K562 (cell line): ENCODE measurements at regions not wholly inside any gene's neighbourhood (a gene's known extent, or its start where the extent isn't known, plus 50 kb on each side); places are given as distances from the start of the nearest gene placed in this dataset.

Experiments used
- ATAC-seq: fragments of 200-7000 bp; cut with Tn5 transposase; 3 replicates; pipeline ENCODE4 v1.9.1; 2020; ENCODE audit warnings: moderate library complexity
- BruUV-seq: library from RNA; stranded (reverse); fragments of 400-500 nt; replicated peaks from 2 replicates; lab custom pipeline; 2021; lab: Mats Ljungman, UMichigan
- CTCF ChIA-PET: fragments of 300-600 bp; formaldehyde crosslinking; extraction: SDS; loops from one replicate; lab custom pipeline; 2021; ENCODE audit warnings: low intra/inter-chr PET ratio; lab: Yijun Ruan, JAX
- POLR2A ChIA-PET: fragments of 300-600, 350-650 bp; sonication (Branson Sonifier 250); formaldehyde crosslinking; extraction: SDS; loops from one replicate; lab custom pipeline; 2021; ENCODE audit warnings: antibody characterized with exemption, inconsistent platforms; lab: Yijun Ruan, JAX
- DNase-seq, 4 experiments: peaks; one replicate each; pipeline versions ENCODE4 v3.0.0 to v3.0.0-alpha.2; 2011 to 2018; ENCODE audit warnings: low spot score in 3 of 4, mixed read lengths in 3 of 4; ENCODE audit errors: extremely low read depth in 1 of 4
- FAIRE-seq: peaks from 2 replicates; lab custom pipeline; 2011; peaks lifted over from hg19 to GRCh38; lab: Jason Lieb, UNC
- H2AFZ ChIP-seq: 2 replicates; pipeline ENCODE4 v1.6.0; 2011; ENCODE audit warnings: low read depth, low read length, control low read depth, inconsistent platforms
- H3K27ac ChIP-seq: fragments of 200-600 bp; 3 replicates; pipeline ENCODE4 v1.8.0; 2011; ENCODE audit warnings: low read depth, mild to moderate bottlenecking, control low read depth, inconsistent platforms, low read length, moderate library complexity, mixed read lengths; ENCODE audit errors: extremely low read depth
- H3K27me3 ChIP-seq, 2 experiments: fragments of 300-600 bp in 1 of 2; 2 replicates in 1 of 2; 3 replicates in 1 of 2; pipeline versions ENCODE4 v1.6.0 to v1.8.0; 2011; ENCODE audit warnings: inconsistent platforms in 2 of 2, low read length in 2 of 2, mild to moderate bottlenecking in 1 of 2, mixed read lengths in 1 of 2, moderate library complexity in 1 of 2; ENCODE audit not compliant: control insufficient read depth in 2 of 2, insufficient read depth in 2 of 2
- H3K36me3 ChIP-seq: fragments of 300-600 bp; 3 replicates; pipeline ENCODE4 v1.8.0; 2011; ENCODE audit warnings: mild to moderate bottlenecking, low read length, inconsistent platforms; ENCODE audit not compliant: control insufficient read depth, insufficient read depth
- H3K4me1 ChIP-seq, 2 experiments: fragments of 200-600 bp in 1 of 2; replicated peaks in 1 of 2; 2 replicates in 1 of 2; 3 replicates in 1 of 2; pipeline versions ENCODE4 v1.5.1 to v1.8.0; 2011; ENCODE audit warnings: inconsistent platforms in 2 of 2, low read length in 2 of 2, mild to moderate bottlenecking in 1 of 2, mixed read lengths in 1 of 2, moderate library complexity in 1 of 2; ENCODE audit not compliant: control insufficient read depth in 2 of 2, insufficient read depth in 2 of 2
- H3K4me2 ChIP-seq: 2 replicates; pipeline ENCODE4 v1.6.1; 2011; ENCODE audit warnings: low read length, control low read depth, inconsistent platforms, mixed read lengths; ENCODE audit not compliant: insufficient read depth
- H3K4me3 ChIP-seq: fragments of 200-600 bp; sonication (generic), shearing (Covaris generic); 2 replicates; pipeline ENCODE4 v1.5.1; 2016; ENCODE audit warnings: control low read depth, inconsistent platforms
- H3K79me2 ChIP-seq: fragments of 200-600 bp; 3 replicates; pipeline ENCODE4 v1.8.0; 2011; ENCODE audit warnings: low read length, inconsistent platforms; ENCODE audit not compliant: control insufficient read depth, insufficient read depth
- H3K9ac ChIP-seq, 2 experiments: 2 replicates each; pipeline versions ENCODE4 v1.6.0 to v1.6.1; 2011; ENCODE audit warnings: low read depth in 2 of 2, low read length in 2 of 2, control low read depth in 1 of 2, inconsistent platforms in 1 of 2, mild to moderate bottlenecking in 1 of 2, mixed read lengths in 1 of 2; ENCODE audit not compliant: insufficient read depth in 1 of 2
- H3K9me1 ChIP-seq: one replicate; pipeline ENCODE4 v1.6.0; 2011; ENCODE audit warnings: inconsistent platforms, mild to moderate bottlenecking, low read length, moderate library complexity; ENCODE audit not compliant: control insufficient read depth, insufficient read depth
- H3K9me3 ChIP-seq: replicated peaks from 2 replicates; pipeline ENCODE4 v1.5.1; 2011; ENCODE audit warnings: low read depth, low read length, inconsistent platforms; ENCODE audit not compliant: control insufficient read depth, insufficient read depth
- H4K20me1 ChIP-seq: replicated peaks from 2 replicates; pipeline ENCODE4 v1.6.1; 2011; ENCODE audit warnings: low read length, inconsistent platforms, mixed read lengths; ENCODE audit not compliant: control insufficient read depth, insufficient read depth
- BMI1 ChIP-seq: fragments of 150-350 bp; IDR thresholded peaks from 2 replicates; pipeline ENCODE4 v1.6.1; 2014; ENCODE audit warnings: low read length
- DIDO1 ChIP-seq: fragments of 450-650 bp; IDR thresholded peaks from 2 replicates; pipeline ENCODE4 v1.6.1; 2016; ENCODE audit warnings: low read depth, missing biosample characterization, missing genetic modification characterization
- DPF2 ChIP-seq: fragments of 450-650 bp; IDR thresholded peaks from 2 replicates; pipeline ENCODE4 v1.6.1; 2016
- ELF4 ChIP-seq: fragments of 450-650 bp; formaldehyde crosslinking; IDR thresholded peaks from 2 replicates; pipeline ENCODE4 v1.4.0; 2022; ENCODE audit warnings: missing genetic modification characterization
- HCFC1 ChIP-seq: IDR thresholded peaks from 2 replicates; pipeline ENCODE4 v1.6.1; 2012; ENCODE audit warnings: low read depth, low read length, improper control_type of control experiment
- ID3 ChIP-seq, 2 experiments: fragments of 250-450 bp in 1 of 2; fragments of 450-650 bp in 1 of 2; sonication (Bioruptor Pico) in 1 of 2; IDR thresholded peaks; 2 replicates each; pipeline versions ENCODE4 v1.6.1 to v1.8.0; 2016 to 2021; ENCODE audit warnings: mild to moderate bottlenecking in 2 of 2, moderate library complexity in 2 of 2, missing compliant biosample characterization in 1 of 2, missing genetic modification characterization in 1 of 2
- ILF3 ChIP-seq: fragments of 450-650 bp; IDR thresholded peaks from 2 replicates; pipeline ENCODE4 v1.6.1; 2018; ENCODE audit warnings: antibody characterized with exemption, mild to moderate bottlenecking, moderate library complexity, borderline replicate concordance
- MED1 ChIP-seq: sonication (generic); formaldehyde crosslinking; IDR thresholded peaks from 2 replicates; pipeline ENCODE4 v1.8.1; 2023; ENCODE audit warnings: missing genetic modification reagents, borderline replicate concordance
- NCOA1 ChIP-seq: fragments of 450-650 bp; IDR thresholded peaks from 2 replicates; pipeline ENCODE4 v1.6.1; 2016; ENCODE audit warnings: low read depth
- NR1H2 ChIP-seq: sonication (generic); formaldehyde crosslinking; IDR thresholded peaks from 2 replicates; pipeline ENCODE4 v1.4.0; 2020; ENCODE audit warnings: mild to moderate bottlenecking, missing genetic modification reagents
- RBFOX2 ChIP-seq: fragments of 200-400 bp; formaldehyde crosslinking; IDR thresholded peaks from 2 replicates; pipeline ENCODE4 v1.6.1; 2017; ENCODE audit warnings: low read depth, mild to moderate bottlenecking, low read length, moderate library complexity
- SMAD1 ChIP-seq: fragments of 150-350 bp; IDR thresholded peaks from 2 replicates; pipeline ENCODE4 v1.6.1; 2014; ENCODE audit warnings: low read length, low read depth; ENCODE audit not compliant: partially characterized antibody
- THAP12 ChIP-seq: fragments of 250-450 bp; sonication (Bioruptor Pico); IDR thresholded peaks from 2 replicates; pipeline ENCODE4 v1.9.0; 2021; ENCODE audit warnings: mild to moderate bottlenecking, inconsistent platforms
- ZKSCAN8 ChIP-seq: fragments of 200-800 bp; sonication (Bioruptor generic); IDR thresholded peaks from 2 replicates; pipeline ENCODE4 v1.6.1; 2016; ENCODE audit warnings: missing genetic modification characterization, missing compliant biosample characterization
- ZNF174 ChIP-seq: fragments of 250-450 bp; sonication (Bioruptor Pico); IDR thresholded peaks from 2 replicates; pipeline ENCODE4 v1.4.0; 2020; ENCODE audit warnings: mild to moderate bottlenecking
- ZNF197 ChIP-seq: fragments of 200-800 bp; sonication (Bioruptor generic); IDR thresholded peaks from 2 replicates; pipeline ENCODE4 v1.6.1; 2016; ENCODE audit warnings: low read depth, missing genetic modification characterization, missing compliant biosample characterization
- ZNF695 ChIP-seq: fragments of 450-650 bp; formaldehyde crosslinking; IDR thresholded peaks from 2 replicates; pipeline ENCODE4 v1.4.0; 2020; ENCODE audit warnings: mild to moderate bottlenecking, moderate library complexity
- ZNF696 ChIP-seq: fragments of 250-450 bp; sonication (Bioruptor Pico); conservative IDR thresholded peaks from 2 replicates; pipeline ENCODE4 v1.4.0; 2020; ENCODE audit warnings: mild to moderate bottlenecking, moderate library complexity
- WGBS: fragments of 100-300 bp; shearing (Covaris generic); methylation state at CpG from one replicate; pipeline ENCODE4 v1.1.6; 2016; ENCODE audit warnings: low coverage, mixed read lengths; ENCODE audit not compliant: insufficient coverage; ENCODE audit errors: missing lambda C conversion rate; 5-methylcytosine and 5-hydroxymethylcytosine counted together
- in situ Hi-C: fragments of 300-500 bp; cut with MboI; formaldehyde crosslinking; loops from 4 replicates; pipeline ENCODE4 v1.15.0; 2018; ENCODE audit warnings: inconsistent platforms, mixed read lengths
- intact Hi-C: fragments of 100-400 bp; cut with micrococcal nuclease; formaldehyde crosslinking; loops from 2 replicates; pipeline ENCODE4 v1.14.2; 2022

GRCh38 chr11:23336961-23337360 is 476.7 kb upstream of the CCDC179 start:
- Histone ChIP-seq H3K9me1 (no peaks in the 10 kb centered on the region), H3K36me3 (no peaks in the 10 kb centered on the region), H3K79me2 (no peaks in the 10 kb centered on the region), H3K4me1 (no peaks in the 10 kb centered on the region), H3K9ac (no peak overlapping the region), H3K4me2 (no peak overlapping the region), H3K27me3 (no peaks in the 10 kb centered on the region), H3K9me3 (no peaks in the 10 kb centered on the region), H4K20me1 (no peaks in the 10 kb centered on the region), H2AFZ (no peak overlapping the region), H3K4me3 (no peak overlapping the region)
- no peak for FAIRE-seq
- WGBS = 0% methylated on average over 2 of the region's 2 CpGs
- in situ Hi-C loops = no loop called here
- no TSS peak for BruUV-seq
- no peak for DNase-seq
- POLR2A ChIA-PET = no interaction called here
- TF ChIP-seq ZKSCAN8 (CRISPR knock-in tag) (no peak), ZNF696 (CRISPR knock-in tag) (no peak), ID3 (CRISPR knock-in tag; IDR thresholded peaks at IDR 0.05) (no peak), ID3 (tag; IDR thresholded peaks at IDR 0.05) (no peak), DIDO1 (no peak), ZNF695 (no peak), SMAD1 (no peak), DPF2 (no peak)
- TF ChIP-seq, all 486 proteins: peak for 0
- intact Hi-C loops = no loop called here
- no peak overlapping the region for H3K27ac ChIP-seq
- no peak for ATAC-seq
- CTCF ChIA-PET = no interaction called here

- H3K9ac ChIP-seq = no peak overlapping the region
- no peaks in the 10 kb centered on the region for H4K20me1 ChIP-seq
- FAIRE-seq (no peak), DNase-seq (no peak), ATAC-seq (no peak)
- in situ Hi-C loops (no loop called here), intact Hi-C loops (no loop called here)
- no peaks in the 10 kb centered on the region for H3K36me3 ChIP-seq
- POLR2A ChIA-PET = no interaction called here
- H2AFZ ChIP-seq = no peak overlapping the region
- H3K4me1 ChIP-seq = no peaks in the 10 kb centered on the region
- H3K27me3 ChIP-seq = no peaks in the 10 kb centered on the region
- H3K9me1 ChIP-seq = no peaks in the 10 kb centered on the region
- H3K4me2 ChIP-seq = no peak overlapping the region
- CTCF ChIA-PET = no interaction called here
- H3K27ac ChIP-seq = no peak overlapping the region
- H3K79me2 ChIP-seq = no peaks in the 10 kb centered on the region
- no peak overlapping the region for H3K4me3 ChIP-seq
- BruUV-seq = no TSS peak
- WGBS = 0% methylated on average over 2 of the region's 2 CpGs
- H3K9me3 ChIP-seq = no peaks in the 10 kb centered on the region
- no peak for TF ChIP-seq ZNF197
- TF ChIP-seq ILF3 = no peak
- TF ChIP-seq NCOA1 = no peak
- no peak for TF ChIP-seq NR1H2 (CRISPR knock-in tag)
- no peak for TF ChIP-seq HCFC1
- TF ChIP-seq THAP12 (CRISPR knock-in tag) = no peak
- no peak for TF ChIP-seq ELF4 (CRISPR knock-in tag)
- TF ChIP-seq MED1 (CRISPR knock-in tag) = no peak
- no peak for TF ChIP-seq RBFOX2
- TF ChIP-seq ZNF174 (CRISPR knock-in tag) = no peak
- TF ChIP-seq BMI1 = no peak
Measured at GRCh38 chr11:23353611-23354010, 493.3 kb upstream of the CCDC179 start.
